H1 (cell line): ENCODE measurements at regions not wholly inside any gene's neighbourhood (a gene's known extent, or its start where the extent isn't known, plus 50 kb on each side); places are given as distances from the start of the nearest gene placed in this dataset.

ENCODE experiments used
- MAX ChIP-seq: IDR thresholded peaks from 2 replicates; pipeline ENCODE4 v1.6.1; 2012; ENCODE audit warnings: inconsistent platforms
- NANOG ChIP-seq: IDR thresholded peaks from 2 replicates; pipeline ENCODE4 v1.6.1; 2011; ENCODE audit warnings: low read length, low read depth, mild to moderate bottlenecking, inconsistent platforms; ENCODE audit not compliant: insufficient read depth, poor library complexity, severe bottlenecking
- POLR2AphosphoS5 ChIP-seq: IDR thresholded peaks from 2 replicates; pipeline ENCODE4 v1.6.1; 2011; ENCODE audit warnings: low read depth, low read length
- SRF ChIP-seq: IDR thresholded peaks from 2 replicates; pipeline ENCODE4 v1.6.1; 2011; ENCODE audit warnings: mild to moderate bottlenecking, low read depth, low read length, moderate library complexity
- TAF1 ChIP-seq: IDR thresholded peaks from 2 replicates; pipeline ENCODE4 v1.6.1; 2011; ENCODE audit warnings: mild to moderate bottlenecking, low read depth, low read length
- TAF7 ChIP-seq: optimal IDR thresholded peaks from 2 replicates; pipeline ENCODE3; 2011; ENCODE audit warnings: low read depth, mild to moderate bottlenecking, inconsistent platforms, low read length, moderate library complexity, borderline replicate concordance
- TCF12 ChIP-seq: IDR thresholded peaks from 2 replicates; pipeline ENCODE4 v1.6.1; 2011; ENCODE audit warnings: low read depth, mild to moderate bottlenecking, low read length
- ZNF274 ChIP-seq: IDR thresholded peaks from 2 replicates; pipeline ENCODE4 v1.7.0; 2012; ENCODE audit warnings: low read length, borderline replicate concordance; ENCODE audit errors: extremely low read depth
- TF ChIP-seq, protein P1 (sequence below), 3 experiments: IDR thresholded peaks; 1 replicate in 2 of 3; 2 replicates in 1 of 3; pipeline versions ENCODE4 v1.5.1 to v1.6.1; 2011; ENCODE audit warnings: low read length in 3 of 3, mild to moderate bottlenecking in 3 of 3, inconsistent platforms in 2 of 3, low read depth in 1 of 3, moderate library complexity in 1 of 3; ENCODE audit not compliant: insufficient read depth in 1 of 3; ENCODE audit errors: control extremely low read depth in 1 of 3

- TF ChIP-seq TCF12 (no peak), TAF7 (no peak), SRF (no peak), POLR2AphosphoS5 (no peak), TAF1 (no peak), NANOG (no peak), MAX (no peak), ZNF274 (no peak)
- TF ChIP-seq, protein P1, sequence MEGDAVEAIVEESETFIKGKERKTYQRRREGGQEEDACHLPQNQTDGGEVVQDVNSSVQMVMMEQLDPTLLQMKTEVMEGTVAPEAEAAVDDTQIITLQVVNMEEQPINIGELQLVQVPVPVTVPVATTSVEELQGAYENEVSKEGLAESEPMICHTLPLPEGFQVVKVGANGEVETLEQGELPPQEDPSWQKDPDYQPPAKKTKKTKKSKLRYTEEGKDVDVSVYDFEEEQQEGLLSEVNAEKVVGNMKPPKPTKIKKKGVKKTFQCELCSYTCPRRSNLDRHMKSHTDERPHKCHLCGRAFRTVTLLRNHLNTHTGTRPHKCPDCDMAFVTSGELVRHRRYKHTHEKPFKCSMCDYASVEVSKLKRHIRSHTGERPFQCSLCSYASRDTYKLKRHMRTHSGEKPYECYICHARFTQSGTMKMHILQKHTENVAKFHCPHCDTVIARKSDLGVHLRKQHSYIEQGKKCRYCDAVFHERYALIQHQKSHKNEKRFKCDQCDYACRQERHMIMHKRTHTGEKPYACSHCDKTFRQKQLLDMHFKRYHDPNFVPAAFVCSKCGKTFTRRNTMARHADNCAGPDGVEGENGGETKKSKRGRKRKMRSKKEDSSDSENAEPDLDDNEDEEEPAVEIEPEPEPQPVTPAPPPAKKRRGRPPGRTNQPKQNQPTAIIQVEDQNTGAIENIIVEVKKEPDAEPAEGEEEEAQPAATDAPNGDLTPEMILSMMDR (IDR thresholded peaks at IDR 0.05; ENCODE audit: control extremely low read depth in 1 of 3, insufficient read depth in 1 of 3, low read depth in 1 of 3, low read length in 3 of 3), result no peak
These were observed 636.7 kb upstream of the SYT4 start for GRCh38 chr18:43914018-43914417.
